GM19452 (cell line): ENCODE measurements at regions not wholly inside any gene's neighbourhood (a gene's known extent, or its start where the extent isn't known, plus 50 kb on each side); places are given as distances from the start of the nearest gene placed in this dataset.

Experiments used
- ATAC-seq: cut with Tn5 transposase; IDR thresholded peaks from one replicate; pipeline ENCODE4 v1.9.1; 2021; ENCODE audit not compliant: unreplicated experiment

- ATAC-seq = no peak
Measured at GRCh38 chr9:87148331-87149104, 201.2 kb upstream of the GAS1 start.

GRCh38 chr9:87149799-87150198 is 202.5 kb upstream of the GAS1 start:
- ATAC-seq = no peak

DNA sequence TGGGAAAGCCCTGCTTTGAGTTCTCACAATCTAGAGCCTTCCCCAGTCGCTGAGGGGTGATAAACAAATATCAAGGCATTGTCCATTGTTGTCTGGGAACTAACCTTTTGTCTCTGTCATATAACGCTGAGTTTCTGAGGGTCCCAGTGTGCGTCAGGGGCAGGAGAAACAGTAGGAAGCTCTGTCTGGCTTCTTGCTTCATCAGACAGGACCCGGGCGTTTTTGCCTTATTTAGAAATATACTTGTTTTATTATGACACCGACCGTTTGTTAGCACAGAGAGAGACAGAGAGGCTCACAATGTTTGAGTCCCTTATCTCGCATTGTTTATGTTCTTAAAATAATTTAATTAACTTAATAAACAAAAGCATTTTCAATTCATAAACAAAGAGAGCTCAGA is 204.9 kb upstream of the GAS1 start:
- ATAC-seq = no peak

DNA sequence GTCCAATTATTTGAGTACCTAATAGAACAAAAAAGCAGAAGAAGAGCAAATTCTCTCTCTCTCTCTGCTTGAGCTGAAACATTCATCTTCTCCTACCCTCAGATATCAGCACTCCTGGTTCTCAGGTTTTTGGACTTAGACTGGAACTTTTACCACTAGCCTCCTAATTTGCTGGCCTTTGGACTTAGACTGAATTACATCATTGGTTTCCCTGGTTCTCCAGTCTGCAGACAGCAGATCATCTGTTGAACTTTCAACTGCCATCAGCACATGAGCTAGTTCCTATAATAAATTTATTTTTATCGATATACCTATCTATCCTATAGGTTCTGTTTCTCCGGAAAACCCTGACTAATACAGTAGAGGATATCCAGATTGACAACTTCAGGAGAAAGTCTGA is 208.9 kb upstream of the GAS1 start:
- no peak for ATAC-seq

- no peak for ATAC-seq
Measured at GRCh38 chr9:87157366-87158031, 210.2 kb upstream of the GAS1 start.

GRCh38 chr9:87158765-87159164 is 211.5 kb upstream of the GAS1 start:
- no peak for ATAC-seq

DNA sequence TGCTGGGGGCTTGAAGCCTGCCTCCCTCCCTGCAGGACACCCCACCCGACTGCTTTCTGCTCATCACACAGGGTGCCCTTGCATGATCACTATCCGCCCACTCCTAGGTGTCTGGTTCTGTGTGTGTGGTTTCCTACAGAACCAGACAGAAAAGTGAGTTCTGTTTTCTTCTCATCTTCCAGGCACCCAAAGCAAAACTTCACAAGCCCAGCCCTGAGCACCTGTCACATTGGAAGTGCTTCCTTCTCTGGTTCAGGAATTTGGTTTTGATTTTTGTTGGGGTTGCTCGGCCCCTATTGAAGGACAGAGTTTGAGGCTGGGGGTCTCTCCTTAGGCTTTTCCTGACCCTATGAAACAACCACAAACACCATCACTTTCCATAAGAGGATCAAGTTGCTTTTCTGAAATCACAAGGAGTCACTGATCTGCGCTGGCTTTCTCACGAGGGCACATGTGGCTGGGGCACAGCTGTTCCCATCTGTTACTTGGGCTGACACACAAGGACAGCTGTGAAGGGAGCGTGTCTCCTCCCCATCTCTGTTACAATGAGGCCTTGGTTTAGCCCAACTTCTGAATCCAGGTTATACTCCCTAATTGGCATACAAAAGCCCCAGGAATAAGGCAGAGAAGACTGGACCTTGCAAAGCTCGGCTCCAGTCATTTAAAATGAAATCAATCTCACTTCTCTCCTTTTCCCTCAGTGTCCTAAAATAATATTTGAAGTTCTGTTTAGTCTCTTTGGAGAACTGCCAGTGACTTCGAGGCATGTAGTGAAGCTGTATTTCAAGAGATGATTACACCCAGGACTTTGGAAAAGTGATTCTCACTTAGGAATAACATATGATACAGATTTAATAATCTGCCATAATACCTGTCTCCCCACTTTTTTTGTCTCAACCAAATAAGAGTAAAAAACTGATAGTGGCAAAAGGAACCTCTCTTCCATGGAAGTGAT is 213.1 kb upstream of the GAS1 start:
- no peak for ATAC-seq

GRCh38 chr9:87167161-87167560 is 219.9 kb upstream of the GAS1 start:
- no peak for ATAC-seq

GRCh38 chr9:87167582-87167981 is 220.3 kb upstream of the GAS1 start:
- no peak for ATAC-seq

DNA sequence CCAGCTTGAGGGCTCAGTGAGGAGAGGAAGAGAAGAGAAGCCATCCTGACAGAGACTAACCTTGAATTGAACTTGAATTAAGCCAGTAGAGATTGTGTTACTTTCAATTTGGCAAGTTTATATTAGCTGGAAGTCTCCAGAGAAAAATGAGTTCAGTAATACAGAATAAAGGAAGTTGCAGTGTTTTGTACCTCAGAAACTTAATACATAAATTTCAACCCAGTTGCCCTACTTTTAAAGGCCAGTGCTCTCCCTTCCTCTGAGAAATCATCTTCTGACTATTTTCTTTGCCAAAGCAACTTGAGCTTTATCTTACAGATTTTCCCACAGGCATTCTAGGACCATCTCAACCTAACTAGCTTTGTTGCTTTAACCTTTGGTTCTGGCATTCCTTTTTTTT is 231.0 kb upstream of the GAS1 start:
- no peak for ATAC-seq

DNA sequence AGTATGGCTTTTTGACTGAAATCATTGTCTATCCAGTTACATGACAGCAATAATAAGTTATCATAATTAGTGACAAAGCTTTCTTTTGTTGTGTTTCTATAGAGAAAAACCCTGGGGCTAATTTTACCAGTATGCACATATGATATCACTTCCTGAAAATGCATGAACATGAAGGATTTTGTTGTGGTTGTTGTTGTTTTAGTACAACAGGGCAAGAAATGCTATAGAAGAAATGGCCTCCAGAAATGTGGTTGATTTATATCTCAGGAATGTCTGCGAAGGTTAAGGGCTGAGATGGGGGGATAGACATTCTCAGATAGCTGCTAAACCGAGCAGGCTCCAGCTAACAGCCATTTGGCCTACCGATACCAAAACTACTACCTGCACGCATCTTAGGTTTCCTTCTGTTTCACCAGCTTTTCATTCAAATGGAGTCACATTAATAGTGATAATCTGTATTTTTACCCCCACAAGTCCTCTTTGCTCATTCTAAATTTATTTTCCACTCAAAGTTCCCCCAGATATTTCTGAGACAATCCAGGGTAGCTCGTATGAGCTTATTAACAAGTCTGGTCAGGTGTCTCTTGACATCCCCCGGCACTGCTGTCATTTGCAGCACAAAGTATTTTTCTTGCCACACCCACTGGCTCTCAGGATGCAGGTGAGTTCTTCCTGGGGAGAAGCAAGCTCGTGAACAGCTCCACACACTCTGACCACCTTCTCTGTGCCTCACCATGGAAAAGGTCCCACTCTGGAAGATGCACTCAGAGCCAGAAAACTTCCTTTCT is 232.4 kb upstream of the GAS1 start:
- no peak for ATAC-seq

DNA sequence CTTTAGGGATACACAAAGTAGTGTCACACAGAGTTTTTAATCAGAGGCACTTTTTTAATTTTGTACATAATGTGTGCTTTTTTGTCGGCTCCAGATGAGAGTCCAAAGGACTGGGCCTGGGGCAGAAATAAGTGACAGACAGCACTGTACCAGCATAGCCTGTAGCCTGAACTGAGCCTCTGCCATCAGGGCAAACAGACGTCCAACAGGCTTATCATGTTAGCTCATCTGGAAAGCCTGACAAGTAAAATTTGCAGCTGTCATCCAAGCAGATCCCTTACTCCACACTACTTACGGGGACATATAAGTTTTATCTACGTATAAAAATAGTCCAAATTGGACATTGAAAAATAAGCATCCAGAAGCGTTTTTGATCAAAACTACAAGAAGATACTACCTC is 233.1 kb upstream of the GAS1 start:
- no peak for ATAC-seq

DNA sequence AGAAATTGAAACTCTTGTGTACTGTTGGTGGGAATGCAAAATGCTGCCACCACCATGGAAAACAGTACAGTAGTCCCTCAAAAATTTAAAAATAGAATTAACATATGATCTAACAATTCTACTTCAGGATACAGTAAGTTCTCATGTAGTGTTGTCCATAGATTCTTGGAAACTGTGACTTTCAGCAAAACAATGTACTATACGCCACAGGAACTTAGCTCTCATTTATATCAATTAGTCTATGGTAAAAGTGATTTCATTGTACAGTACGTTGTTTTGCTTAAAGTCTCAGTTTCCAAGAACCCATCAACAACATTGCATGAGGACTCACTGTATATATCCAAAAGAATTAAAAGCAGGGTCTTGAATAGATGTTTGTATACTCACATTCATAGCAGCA is 233.5 kb upstream of the GAS1 start:
- no peak for ATAC-seq

- ATAC-seq = no peak
Measured at GRCh38 chr9:87181670-87182069, 234.4 kb upstream of the GAS1 start.

DNA sequence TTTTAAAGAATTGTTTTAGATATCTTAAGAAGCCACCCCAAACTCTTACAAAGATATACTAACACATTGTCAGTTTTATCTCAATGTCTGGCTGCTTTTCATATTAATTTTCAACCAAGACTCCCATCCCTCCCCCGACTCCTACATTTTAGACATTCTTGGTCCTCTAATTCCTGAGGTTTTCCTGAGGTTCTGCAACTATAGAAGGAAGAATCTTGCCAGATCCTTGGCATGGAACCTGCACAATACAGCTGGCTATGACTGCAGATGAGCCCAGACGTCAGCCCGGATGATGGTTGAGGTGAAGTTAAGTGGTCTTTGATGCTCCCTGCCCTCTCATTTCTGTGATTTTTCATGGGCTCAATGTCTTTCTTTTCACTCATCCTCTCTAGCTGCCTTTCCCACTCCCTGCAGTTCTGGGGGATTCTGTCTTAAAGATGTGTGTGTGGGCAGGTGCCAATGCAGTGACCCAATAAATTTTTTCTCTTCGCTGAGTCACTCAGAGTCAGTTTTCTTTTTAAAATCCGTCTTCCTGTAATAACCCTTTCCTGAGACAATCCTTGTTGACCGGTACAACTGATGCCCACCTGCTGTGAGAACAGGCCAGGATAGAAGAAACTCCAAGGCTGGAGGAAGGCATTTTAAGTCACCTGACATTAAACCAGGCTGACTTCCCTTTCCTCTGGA is 237.8 kb upstream of the GAS1 start:
- no peak for ATAC-seq

DNA sequence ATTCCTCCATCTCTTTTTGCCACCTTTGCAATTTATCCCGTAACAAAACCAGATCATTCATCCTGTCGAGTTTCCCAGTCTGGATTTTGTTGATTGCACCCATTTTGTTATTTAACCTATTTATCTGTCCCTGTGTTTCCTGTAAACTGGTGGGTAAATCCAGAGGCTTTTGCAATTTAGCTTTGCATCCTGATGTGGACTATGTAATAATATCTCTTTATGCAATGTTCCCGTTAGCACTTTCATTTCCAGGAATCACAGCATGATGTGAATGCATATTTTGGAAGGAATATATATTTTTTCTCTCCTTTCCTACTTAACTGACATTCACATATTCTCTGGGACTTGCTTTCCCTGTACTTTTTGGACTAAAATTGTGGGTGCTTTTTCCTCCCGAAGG is 240.3 kb upstream of the GAS1 start:
- ATAC-seq = no peak

DNA sequence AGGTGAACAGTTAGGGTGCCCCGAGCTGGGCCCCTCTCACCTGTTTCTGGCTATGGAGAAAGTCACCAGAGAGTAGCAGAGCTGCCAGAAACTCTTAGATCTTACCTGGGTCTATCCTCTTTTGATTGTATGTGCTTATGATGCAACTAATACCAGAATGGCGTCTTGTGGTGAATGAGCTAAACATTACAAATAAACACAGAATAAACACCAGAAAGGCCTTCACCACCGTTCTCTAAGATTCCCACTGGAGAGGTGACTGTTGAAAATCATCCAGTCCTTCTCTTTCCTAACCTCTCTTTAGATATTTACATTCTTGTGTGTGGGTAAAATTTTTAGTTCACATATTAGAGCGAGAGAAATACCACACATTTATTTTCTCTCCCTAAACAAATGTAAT is 241.7 kb upstream of the GAS1 start:
- no peak for ATAC-seq

- ATAC-seq = no peak
Measured at GRCh38 chr9:87193151-87193550, 245.8 kb upstream of the GAS1 start.

GRCh38 chr9:87193925-87194868 is 246.9 kb upstream of the GAS1 start:
- no peak for ATAC-seq
